NCI-H226 (cell line): ENCODE measurements at regions not wholly inside any gene's neighbourhood (a gene's known extent, or its start where the extent isn't known, plus 50 kb on each side); places are given as distances from the start of the nearest gene placed in this dataset.

Experiments used
- DNase-seq: peaks from one replicate; pipeline ENCODE4 v3.0.0-alpha.2; 2015

- DNase-seq = no peak
Observed at GRCh38 chr4:11548597-11549082, 119.9 kb upstream of the HS3ST1 start.

- no peak for DNase-seq
Observed at GRCh38 chr4:11546391-11547175, 117.9 kb upstream of the HS3ST1 start.

- DNase-seq = no peak
Observed at GRCh38 chr4:11545651-11546050, 117.0 kb upstream of the HS3ST1 start.

DNA sequence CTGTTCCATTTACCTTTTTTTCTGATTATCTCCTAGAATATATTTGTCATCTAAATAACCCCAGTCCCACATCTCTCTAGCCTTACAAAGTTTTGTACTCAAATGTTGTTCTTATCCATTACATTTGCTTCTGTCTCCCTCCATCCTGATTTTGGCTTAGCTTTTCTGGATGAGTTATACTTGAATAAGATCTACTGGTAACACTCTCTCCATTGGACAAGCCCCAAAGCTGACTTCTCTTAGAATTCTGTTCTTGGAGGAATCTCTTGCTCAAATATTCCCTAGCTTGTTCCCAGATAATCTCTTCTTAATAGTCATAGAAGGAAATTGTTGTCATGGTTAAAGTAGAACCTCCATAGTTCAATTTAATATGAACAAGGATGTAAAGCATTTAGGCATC, 115.5 kb upstream of the HS3ST1 start:
- no peak for DNase-seq

DNA sequence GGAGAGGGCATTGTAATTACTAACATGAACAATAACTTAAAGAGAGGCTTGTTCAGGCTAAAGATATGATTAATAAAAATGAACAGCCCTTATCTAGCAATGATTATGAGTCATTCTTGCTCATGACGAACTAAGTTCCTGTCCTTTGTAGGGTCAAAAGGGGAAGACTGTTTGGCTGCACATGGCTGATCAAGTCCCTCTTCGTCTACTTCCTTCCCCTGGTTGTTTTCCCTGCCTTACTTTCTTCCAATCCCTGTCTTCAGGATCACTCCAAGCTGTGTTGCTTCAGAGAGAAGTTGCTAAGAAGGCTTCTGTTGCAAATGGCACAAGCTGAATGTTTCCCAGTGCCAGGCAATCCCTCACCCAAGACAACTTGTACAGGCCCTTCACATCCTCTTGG, 115.0 kb upstream of the HS3ST1 start:
- DNase-seq = no peak

DNA sequence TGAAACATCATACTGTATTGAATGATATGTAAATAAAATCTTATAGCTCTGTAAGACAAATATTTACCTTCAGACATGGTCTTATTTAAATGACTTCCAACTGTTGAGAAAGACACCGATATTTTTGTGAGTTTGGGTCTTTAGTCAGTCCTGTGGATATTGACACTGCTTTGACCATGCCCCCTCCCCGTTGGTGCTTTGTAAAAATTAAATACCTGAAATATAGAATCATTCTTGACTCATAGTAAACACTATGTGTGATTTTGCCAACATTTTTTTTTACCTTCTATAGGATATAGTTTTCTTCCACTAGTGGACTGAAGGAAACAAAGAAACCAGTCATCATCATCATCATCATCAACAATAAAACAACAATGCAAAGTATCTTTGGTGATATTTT, 114.3 kb upstream of the HS3ST1 start:
- no peak for DNase-seq

DNA sequence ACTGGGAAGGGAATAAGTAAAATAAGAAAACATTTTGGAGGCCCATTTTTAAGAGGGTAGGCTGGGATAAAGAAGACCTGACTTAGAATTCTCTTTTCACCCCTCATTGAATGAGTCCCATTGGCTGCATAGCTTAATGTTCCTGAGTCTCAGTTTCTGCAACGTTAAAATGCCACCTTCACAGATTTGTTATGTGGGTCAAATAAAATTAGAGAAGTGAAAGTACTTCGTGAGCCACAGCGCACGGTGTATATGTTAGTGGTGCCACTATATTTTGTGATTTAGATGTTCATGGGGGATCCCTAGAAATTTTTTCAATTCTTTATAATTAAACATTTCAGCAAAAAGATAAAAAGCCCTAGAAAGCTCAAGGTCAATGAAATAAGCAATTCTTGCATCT, 109.2 kb upstream of the HS3ST1 start:
- no peak for DNase-seq

- no peak for DNase-seq
Observed at GRCh38 chr4:11535333-11535732, 106.6 kb upstream of the HS3ST1 start.

DNA sequence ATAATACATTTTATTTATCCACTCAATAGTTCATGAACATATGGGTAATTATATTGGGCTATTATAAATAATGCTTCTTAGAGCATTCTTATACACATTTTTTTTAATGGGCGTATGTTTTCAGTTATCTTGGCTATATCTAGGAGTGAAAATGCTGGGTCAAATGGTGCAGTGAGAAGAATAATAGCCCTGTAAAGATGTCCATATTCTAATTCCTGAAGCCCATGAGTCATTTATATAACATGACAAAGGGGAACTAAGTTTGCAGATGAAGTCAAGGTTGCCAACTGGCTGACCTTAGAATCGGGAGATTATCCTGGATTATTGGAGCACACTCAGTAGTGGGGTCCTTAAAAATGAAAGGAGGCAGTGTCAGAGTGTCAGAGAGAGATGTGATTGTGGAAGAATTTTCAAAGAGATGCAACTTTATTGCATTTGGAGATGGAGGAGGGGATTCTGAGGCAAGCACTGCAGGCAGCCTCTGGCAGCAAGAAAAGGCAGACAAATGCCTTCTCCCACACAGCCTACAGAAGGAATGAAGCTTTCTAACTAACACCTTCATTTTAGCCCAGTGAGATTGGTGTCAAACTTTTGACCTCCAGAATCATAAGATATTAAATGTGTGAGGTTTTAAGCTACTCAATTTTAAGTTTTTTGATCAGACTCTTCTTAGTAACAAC, 106.1 kb upstream of the HS3ST1 start:
- DNase-seq = no peak

DNA sequence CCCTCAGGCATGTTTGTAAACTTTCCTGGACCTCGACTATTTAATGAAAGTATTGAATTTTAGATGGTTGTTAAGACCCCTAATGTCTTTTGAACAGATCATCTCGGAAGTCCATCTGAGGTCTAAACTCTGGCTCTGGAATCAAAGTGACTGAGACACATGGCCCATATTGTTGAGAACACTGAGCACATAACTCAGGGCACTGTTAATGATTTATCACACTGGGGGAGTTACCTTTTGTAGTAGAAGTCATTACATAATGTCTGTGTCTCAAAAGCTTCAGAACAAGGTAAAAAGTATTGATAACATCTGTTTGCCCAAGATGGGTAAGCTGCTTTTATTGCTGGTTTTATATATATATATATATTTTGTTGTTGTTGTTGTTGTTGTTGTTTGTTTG, 103.4 kb upstream of the HS3ST1 start:
- no peak for DNase-seq

DNA sequence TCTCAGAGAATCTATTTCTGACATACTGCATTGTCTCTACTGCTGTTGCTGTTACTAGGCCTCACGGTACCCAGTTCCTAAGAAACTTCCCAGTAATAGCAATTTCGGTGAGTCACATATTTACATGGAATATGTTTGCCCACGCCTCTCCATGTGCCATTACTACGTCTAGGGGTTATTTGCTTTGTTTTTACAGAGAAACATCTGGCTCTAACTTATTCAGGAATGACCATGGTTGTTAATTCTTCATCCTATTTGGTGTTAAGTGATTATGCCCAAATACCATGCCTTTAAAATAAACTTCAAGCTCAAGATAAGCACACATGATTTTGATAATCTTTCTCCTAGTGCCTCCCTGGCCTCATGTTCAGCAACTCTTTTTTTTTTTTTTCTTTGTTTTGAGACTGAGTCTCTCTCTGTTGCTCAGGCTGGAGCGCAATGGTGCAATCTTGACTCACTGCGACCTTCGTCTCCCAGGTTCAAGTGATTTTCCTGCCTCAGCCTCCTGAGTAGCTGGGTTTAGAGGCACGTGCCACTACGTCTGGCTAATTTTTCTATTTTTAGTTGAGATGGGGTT, 101.0 kb upstream of the HS3ST1 start:
- DNase-seq = no peak

- DNase-seq = no peak
Observed at GRCh38 chr4:11525085-11525484, 96.4 kb upstream of the HS3ST1 start.

DNA sequence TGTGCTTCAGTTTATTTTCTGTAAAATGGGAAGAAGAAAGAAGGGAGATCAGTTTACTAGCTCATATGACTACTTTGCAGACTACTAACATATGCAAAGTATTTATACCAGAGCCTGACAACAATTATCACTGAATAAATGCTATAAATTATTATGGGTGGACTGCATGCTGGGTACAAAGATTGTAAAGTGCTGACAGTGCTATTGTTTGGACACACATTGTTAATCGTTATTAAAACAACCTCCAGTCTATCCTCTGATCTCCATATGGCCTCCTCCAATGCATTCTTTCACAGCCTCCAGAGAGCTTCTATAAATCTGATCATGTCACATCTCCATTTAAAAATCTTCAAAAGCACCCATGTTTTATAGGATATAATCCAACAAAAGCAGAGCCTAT, 90.1 kb upstream of the HS3ST1 start:
- DNase-seq = no peak

DNA sequence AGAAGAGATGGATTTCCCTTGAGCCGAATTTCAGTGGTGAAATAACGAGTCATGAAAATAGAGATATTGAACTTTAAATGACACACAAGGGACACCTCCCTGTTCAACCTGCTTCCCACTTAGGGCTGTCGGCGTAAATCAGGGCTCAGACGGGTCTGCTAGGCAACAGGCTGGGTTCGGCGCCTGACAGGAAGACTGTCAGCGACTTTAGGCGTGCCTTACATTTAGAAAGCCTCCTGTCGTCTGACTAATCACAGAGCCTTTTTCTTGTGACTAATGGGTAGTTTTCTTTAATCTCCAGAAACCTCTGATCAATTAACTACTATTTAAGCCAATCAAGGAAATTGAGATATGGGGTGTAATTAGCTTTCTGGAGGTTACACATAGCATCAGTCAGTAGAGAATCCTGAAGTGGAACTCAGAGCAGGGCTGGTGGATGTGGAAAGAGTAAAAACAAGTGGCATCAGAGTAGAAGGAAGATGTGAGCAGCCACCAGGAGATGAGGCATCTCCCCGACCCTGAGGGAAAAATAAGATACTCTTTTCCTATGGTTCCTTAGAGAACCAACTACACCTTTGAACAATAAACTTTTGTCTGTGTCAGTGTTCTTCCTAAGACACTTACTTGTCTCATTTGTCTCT, 86.2 kb upstream of the HS3ST1 start:
- no peak for DNase-seq

DNA sequence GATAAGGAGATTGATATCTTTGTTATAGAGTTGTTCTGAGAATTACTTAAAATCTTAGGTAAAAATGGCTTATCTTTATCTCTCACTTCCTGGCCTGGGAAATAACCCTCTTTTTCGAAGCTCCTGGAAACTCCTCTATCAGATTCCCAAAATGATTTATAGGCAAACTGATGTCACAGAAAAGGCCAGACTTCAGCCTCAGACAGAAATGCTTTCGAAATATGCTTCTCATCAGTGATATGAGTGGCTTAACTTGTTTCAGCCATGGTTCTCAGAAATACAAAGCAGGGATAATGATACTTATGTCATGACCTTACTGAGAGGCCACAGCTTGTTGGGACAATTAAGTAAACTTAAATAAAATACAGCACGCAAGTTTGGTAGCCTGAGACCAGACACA, 85.3 kb upstream of the HS3ST1 start:
- DNase-seq = no peak

DNA sequence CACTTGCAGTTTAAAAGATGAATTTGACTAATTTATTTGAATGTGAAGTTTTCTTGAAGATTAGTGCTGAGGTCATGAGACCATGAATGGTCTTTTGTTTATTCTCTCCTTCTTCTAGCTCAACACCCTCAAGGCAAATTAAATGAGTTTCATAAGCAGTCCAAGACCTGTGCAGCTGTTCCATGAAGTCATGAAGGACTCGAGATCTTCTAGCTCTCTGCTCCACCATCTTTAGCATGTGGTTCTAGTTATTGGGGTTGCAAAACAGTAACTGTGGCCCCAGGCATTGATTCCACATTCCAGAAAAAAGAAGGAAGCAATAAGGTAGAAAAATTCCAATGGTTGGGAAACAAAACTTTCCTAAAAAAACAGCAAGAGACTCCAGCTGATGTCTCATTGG, 84.2 kb upstream of the HS3ST1 start:
- no peak for DNase-seq

DNA sequence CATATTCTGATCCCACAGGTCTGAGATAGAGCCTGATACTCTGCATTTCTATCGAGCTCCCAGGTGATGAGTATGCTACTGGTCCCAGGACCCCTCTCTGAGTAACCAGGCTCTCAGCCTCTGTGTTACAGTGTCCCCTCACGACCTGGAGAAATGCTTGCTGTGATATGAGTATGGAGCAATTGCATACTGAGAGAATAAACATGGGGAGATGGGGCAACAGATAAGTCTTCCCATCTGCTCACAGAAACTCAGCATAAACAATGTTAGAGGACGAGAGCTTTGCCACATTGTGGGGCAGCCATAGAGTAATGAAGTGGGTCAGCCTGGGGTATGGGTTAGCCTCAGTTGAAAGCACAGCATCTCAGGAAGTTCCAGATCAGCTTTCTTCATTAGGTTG, 82.6 kb upstream of the HS3ST1 start:
- no peak for DNase-seq

DNA sequence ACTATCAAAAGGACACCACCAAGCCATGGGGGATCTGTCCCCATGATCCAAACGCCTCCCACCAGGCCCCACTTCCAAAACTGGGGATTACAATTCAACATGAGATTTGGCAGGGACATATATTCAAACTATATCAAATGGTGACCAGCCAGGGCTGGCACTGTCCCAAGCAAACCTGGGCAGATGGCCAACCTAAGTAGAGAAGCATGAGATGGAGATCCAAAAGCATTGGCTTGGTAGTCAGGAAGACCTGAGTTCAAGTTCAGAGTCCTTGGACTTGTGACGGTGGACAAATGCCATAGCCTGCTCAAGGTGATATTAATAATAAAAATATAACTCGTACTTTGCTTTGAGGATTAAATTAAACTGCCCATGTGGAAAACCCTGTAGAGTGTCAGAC, 79.2 kb upstream of the HS3ST1 start:
- no peak for DNase-seq

GRCh38 chr4:11506194-11506593, 77.5 kb upstream of the HS3ST1 start:
- DNase-seq = no peak

DNA sequence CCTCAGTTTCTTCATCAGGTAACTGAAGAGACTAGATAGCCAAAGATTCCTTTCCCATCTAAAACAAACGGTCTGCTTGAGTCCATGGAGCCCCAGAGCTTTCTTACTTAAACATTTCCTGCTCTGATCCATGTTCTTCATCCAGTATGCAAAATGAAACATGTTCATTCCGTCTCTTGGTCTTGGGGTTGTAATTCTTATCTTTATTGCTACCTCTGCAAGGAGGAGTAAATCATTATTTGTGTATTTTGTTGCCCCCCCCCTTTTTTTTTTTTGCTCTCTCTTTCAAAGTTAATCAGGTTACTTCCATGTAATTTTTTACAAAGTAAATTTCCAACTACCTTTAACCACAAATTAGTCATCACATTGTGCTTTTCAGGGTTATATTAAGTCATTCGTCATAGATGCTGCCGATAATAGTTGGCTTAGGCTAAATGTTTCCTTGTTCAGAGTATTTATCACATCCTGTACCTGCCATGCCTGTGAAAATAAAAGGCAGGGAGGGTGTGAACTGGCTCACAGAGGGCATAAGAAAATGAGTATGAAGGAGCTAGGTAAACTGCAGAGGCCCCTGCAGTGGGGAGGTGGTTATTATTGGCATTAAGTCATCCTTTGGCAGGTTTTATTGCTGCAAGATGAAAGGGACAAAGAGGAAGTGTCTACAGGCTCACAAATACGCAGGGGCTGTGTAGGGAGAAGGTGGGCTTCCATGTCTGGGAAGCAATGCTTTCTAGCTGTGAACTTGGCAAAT, 76.7 kb upstream of the HS3ST1 start:
- no peak for DNase-seq

DNA sequence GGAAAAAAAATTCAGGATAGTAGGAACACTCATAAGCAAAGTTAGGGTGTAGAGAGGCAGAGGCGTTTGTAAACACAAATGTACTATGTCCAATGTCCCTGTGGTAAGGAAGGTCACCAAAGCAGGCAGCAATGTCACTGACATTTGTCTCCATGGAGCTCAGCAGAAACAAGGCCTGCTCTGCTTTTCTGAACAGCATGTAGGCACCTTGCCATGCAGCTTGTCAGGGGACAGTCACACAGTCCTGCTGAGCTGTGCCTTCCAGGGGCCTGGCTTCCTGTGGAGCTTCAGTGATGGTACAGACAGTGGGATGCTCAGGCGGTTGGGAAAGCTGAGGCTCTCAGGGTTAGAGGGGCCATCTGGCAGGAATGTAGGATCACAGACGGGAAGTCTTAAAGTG, 74.5 kb upstream of the HS3ST1 start:
- DNase-seq = no peak

GRCh38 chr4:11497972-11498371, 69.3 kb upstream of the HS3ST1 start:
- DNase-seq = no peak

DNA sequence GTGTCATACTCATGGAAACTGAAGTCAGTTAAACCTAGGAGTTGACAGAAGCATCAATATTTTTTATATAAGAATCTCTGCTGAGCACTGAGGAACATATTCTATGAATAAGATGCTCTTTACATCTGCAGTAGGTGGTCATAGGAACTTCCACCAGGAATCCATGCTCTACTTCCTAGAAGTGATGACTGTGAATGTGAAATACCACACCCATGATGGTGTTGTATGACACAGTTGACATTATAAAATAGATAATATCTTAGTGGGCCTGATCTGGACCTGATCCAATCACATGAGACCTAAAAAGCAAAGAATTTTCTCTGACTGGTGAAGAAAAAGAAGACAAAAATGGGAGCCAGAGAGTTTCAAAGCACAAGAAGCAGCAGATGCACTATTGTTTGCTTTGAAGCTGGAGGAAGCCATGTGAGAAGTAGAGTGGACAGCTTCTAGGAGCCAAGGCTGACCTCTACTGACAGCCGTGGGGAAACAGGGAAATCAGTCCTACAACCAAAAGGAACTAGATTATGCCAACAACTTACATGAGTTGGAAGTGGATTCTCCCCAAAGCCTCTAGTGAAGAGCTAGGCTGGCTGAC, 68.6 kb upstream of the HS3ST1 start:
- no peak for DNase-seq
